ENCODE measurements at regions not wholly inside any gene's neighbourhood (a gene's known extent, or its start where the extent isn't known, plus 50 kb on each side); places are given as distances from the start of the nearest gene placed in this dataset.
"Not testable (repeated sequence)": the region's sequence is repeated elsewhere in the genome, so short reads cannot be mapped to it uniquely, and the experiment has no call there.

GRCh38 chr21:14825514-14825974 lies 239.3 kb downstream of the NRIP1 start:
- DNase-seq = no peak

GRCh38 chr21:14824126-14824525 lies 240.7 kb downstream of the NRIP1 start:
- DNase-seq = no peak

GRCh38 chr21:14817311-14817710 lies 247.5 kb downstream of the NRIP1 start:
- no peak for DNase-seq

DNA sequence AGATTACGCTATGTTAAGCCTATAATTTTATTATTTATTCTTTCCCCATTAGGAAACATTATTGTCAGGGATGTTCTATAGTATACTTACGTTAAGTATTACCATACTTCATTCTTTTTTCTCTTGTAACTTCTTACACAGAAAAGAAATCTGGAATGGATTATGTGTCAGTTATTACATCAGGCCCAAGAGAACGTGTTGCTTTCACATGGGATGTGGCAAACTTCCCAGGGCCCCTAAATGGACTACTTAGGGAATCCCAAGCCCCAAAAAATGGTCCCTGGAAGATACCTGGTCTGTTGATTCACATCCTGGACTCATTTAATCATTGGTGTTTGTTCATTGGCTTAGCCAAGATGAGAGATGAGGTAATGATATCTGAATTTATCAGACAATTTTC lies 249.8 kb downstream of the NRIP1 start:
- DNase-seq = no peak

- DNase-seq = no peak
These were observed 250.5 kb downstream of the NRIP1 start for GRCh38 chr21:14814282-14814681.

DNA sequence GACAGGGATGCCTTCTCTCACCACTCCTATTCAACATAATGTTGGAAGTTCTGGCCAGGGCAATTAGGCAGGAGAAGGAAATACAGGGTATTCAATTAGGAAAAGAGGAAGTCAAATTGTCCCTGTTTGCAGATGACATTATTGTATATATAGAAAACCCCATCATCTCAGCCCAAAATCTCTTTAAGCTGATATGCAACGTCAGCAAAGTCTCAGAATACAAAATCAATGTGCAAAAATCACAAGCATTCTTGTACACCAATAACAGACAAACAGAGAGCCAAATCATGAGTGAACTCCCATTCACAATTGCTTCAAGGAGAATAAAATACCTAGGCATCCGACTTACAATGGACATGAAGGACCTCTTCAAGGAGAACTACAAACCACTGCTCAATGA lies 258.1 kb upstream of the SAMSN1 start:
- not testable (repeated sequence) for DNase-seq

DNA sequence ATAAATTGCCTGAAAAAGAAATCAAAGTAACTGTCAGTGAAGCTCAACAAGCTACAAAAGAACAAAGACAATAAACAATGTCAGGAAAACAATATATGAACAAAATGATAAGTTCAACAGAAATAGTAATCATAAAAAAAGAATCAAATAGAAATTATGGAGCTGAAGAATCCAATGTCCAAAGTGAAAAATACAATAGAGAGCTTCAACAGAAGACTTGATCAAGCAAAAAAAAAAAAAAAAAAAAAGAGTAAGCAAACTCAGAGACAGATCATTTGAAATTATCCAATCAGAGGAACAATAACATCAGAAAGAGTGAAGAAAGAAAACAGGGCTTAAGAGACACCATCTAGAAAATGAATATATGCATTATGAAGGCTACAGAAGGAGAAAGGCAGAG lies 251.4 kb upstream of the SAMSN1 start:
- DNase-seq = no peak

GRCh38 chr21:14787312-14787711 lies 241.2 kb upstream of the SAMSN1 start:
- DNase-seq = no peak

GRCh38 chr21:14785679-14786078 lies 239.6 kb upstream of the SAMSN1 start:
- DNase-seq = no peak

DNA sequence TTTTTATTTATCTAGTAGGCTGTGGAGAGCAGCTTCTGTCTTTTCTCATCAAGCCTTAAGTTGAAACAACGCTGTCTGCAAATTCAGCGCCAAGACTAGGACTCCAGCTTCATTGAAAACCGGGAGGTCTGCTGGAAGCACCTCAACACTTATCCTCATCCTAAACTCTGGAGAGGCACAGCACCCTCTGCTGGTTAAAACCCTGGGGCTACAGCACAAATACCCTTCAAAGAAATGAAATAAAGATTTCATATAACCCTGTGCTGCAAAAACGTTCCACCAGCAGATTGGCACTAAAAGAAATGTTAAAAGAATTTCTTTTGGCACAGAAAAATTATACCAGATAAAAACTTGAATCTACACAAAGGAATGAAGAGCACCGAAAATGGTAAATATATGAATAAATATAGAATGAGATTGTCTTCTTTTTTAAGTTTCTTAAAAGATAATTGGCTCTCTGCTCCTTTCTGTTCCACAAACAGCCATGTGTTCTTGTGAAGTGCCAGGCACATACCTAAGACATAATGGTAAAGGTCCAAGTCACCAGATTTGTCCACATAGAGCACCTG lies 227.7 kb upstream of the SAMSN1 start:
- DNase-seq = peak in 3 of 4 experiments; percentile 12 to 35 (median 17)

DNA sequence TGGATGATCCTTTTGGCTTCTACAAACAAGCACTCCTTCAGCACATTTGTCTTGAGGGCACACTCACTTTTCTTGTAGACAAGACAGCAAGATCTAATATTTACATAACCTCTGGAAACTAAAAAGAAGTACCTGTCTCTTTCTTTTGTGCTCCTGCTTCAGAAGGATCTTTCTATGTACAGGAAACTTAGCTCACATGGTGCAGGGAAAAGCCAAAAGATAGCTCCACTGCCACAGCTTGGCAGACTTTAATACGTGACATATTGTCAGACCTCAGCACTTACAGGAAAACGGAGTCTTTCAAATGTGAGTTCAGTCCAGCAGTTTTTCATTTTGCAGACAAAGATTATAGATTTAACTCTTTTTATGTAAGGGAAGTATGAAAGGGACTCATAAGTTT lies 225.5 kb upstream of the SAMSN1 start:
- no peak for DNase-seq

- no peak for DNase-seq
These were observed 221.9 kb upstream of the SAMSN1 start for GRCh38 chr21:14768042-14768441.

DNA sequence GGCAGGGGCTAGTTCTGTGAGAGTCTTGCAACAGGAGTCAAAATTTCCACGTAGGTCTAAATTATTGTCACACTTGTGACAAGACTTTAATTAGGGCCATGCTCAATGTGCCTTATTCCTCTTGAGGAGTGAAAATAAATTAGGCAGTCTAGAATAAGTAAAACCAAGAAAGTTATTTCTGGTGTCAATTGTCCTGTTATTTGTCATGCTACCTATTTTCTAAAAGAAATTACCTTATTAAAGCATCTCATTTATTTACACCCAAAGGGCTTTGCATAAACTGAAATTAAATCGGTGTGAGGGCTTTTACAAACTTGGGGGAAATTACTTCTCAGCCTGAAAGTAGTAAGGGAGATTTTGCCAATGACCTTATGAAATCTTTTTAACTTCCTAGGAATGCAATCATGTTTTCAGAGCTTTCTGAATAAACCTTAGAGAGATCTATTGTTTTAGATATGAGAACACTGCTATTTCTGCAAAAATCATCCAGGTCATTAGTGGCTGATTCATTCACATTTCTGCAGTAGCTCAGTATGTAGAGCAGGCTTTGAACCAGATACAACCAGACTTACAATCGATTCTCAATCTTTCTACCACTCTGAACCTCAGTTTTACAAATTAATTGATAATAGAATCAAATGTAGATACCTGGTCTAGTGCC lies 221.2 kb upstream of the SAMSN1 start:
- DNase-seq = no peak

- no peak for DNase-seq
These were observed 220.1 kb upstream of the SAMSN1 start for GRCh38 chr21:14766241-14766640.

DNA sequence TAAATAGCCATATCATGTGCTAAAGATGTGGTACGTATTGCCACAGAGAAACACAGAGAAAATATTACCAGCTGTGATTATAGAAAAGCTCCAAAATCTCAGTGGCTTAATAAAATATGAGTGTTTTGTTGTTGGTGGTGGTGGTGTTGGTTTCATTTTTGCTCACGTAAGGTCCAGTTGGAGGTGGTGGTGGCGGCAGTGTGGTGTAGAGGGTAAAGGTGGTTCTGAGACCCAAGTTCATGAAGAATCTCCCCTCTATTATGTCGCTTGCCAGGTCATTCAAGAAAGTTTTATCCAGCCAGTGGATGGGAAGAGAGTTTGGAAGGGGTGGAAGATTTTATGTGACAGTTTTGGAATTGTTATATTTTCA lies 217.6 kb upstream of the SAMSN1 start:
- no peak for DNase-seq

DNA sequence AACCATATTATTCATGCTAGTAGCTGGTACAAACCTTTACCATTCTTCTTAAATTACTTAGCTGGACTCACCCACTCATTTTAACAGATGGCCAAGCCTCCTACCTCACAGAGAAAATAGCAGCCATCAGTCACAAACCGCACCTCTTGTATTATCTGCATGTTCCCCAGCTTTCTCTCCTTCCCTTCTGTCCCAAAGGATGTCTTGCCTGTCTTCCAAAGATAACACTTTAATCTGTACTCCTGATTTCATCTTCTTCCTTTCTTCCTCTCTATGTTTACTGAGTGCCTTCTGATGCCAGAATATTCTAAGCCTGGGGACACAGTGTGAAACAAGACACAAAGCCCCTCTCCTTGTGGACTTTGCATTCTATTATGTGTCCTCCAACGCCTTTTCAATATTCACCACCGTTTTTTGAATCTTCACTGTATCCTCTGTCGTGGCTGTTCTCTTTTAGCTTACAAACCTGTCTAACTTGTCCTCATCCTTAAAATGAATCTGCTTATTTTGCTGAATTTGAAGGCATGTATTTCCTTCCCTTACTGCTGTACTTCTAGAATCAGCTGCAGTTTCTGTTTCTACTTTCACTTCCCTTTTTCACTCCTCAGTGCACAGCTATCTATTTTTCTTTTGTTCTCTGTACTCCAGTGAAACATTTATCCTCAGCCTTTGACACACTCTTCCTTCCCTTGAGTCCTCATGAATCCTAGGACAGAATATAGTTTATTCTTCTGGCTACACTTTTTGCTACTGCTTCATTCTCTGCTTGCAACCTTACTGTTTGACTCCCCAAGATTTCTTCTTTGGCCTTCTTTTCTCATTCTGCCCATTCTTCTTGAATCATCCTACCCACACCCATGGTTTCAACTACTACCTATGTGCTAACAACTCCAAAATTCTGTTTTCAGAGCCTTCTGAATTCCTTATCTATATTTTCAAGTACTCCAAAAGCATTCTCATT lies 216.9 kb upstream of the SAMSN1 start:
- no peak for DNase-seq

DNA sequence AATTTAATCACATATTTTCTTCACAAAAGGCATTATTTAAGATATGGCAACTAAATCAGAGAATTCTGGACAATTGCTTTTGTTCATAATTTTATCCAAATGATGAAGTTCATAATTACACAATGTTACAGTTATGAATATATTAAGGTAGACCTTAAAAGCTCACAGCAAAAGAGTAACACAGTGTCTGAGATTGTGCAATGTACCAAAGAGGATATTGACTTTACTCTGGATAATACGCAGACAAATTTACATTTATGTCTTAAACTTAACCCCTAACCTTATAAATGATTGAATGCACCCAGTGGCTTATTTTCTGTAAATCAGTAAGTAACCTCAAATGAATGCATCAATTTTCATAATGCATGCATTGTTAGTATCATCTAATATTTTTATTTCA lies 216.2 kb upstream of the SAMSN1 start:
- DNase-seq = no peak

DNA sequence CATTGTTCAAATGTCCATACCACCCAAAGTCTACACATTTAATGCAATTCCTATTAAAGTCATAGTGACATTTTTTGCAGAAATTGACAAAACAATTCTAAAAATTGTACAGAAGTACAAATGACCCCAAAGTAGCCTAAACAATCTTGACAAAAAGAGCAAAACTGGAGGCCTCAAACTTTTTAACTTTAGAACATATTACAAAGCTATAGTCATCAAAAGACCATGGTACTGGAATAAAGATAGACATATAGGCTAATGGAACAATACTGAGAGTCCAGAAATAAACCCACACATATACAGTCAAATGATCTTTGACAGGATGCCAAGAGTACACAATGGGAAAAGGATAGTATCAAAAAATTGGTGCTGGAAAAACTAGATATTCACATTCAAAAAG lies 213.2 kb upstream of the SAMSN1 start:
- DNase-seq = no peak

DNA sequence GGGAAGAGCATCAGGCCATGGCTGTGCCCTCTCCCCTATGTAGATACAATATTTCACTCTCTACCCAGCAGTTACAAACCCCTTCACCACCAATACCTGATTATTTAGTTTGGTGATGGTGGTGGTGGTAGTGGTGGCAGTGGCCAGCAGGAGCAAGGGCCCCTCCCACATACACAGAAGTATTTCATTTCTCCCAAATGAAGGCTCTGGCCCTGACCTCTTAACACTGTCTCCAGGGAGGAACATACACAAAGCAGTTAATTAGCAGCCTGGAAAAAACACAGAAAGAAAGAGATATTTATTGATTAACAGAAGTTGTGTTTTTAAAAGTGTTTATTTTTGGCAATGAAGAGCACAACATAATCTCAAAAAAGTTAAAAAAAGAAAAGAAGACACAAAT lies 212.7 kb upstream of the SAMSN1 start:
- DNase-seq = no peak

DNA sequence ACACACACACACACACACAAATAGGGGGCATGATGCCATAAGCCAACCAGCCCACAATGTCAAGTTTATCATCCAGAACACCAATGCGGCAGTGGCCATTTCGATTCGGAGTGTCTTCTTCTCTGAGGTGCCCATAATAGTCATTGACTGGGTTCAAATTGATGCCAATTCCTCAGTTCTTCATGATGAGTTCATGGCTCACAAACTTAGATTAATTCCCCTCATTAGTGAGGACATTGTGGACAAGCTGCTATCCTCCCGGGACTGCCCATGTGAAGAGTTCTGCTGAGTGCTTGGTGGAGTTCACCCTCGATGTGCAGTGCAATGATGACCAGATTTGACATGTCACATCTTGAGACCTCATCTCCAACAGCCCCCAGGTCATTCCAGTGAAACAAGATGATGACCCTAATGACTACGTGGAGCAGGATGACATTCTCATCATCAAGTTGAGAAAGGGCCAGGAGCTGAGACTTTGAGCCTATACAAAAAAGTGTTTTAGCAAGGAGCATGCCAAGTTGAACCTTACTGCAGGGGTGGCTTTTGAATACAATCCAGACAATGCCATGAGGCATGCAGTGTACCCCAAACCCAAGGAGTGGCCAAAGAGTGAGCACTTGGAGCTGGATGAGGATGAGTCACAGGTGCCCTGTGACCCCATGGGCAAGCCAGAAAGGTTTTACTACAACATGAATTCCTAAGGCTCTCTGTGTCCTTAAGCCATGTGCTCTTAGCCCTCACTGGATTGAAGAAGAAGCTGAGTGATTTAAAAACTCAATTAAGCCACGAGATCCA lies 211.6 kb upstream of the SAMSN1 start:
- no peak for DNase-seq

- DNase-seq = no peak
These were observed 209.0 kb upstream of the SAMSN1 start for GRCh38 chr21:14755086-14755485.

- DNase-seq = no peak
These were observed 208.6 kb upstream of the SAMSN1 start for GRCh38 chr21:14754682-14755081.

GRCh38 chr21:14754259-14754604 lies 208.1 kb upstream of the SAMSN1 start:
- DNase-seq = no peak

Measured in activated naive CD4-positive, alpha-beta T cell (primary cell).